ENCODE measurements at regions not wholly inside any gene's neighbourhood (a gene's known extent, or its start where the extent isn't known, plus 50 kb on each side); places are given as distances from the start of the nearest gene placed in this dataset.

DNA sequence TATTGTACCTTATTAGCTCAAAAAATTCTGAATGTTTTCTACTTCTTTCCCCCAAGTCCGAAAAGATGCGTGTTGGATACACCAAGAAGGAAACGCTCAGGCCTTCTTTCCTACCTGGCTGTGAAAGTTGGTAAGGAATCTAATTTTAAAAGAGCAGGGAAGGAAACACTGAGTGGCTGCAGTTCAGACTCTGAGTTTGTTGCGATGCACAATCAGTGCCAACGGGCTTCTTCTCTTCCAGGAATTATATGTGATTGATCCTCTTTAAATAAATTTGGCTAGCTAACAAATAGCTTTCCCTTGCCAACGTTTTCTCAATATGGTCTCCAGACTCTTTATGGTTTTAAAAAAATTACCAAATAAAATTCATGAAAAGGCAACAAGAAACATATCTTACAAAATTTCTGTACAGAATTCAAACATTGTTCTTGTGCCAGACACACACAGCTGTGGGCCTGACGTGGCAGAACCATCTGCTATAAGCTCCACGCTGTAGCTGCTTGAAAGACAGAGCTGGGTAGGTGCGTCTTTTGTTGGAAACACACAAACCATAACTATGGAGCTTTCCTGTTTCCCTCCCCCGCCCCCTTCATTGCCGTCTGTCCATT, 493.1 kb downstream of the ZNF608 start:
- Histone ChIP-seq H3K27me3 (ENCODE audit: control insufficient read depth, extremely low read depth, insufficient read depth, low read length) (no peaks in the 10 kb centered on the region), H3K9ac (ENCODE audit: control insufficient read depth, extremely low read depth, insufficient read depth, low read length) (no peak overlapping the region), H3K79me2 (ENCODE audit: control insufficient read depth, insufficient read depth, low read length) (no peaks in the 10 kb centered on the region), H3K4me1 (ENCODE audit: control insufficient read depth, extremely low read depth, insufficient read depth, low read length) (no peaks in the 10 kb centered on the region), H4K20me1 (ENCODE audit: control insufficient read depth, extremely low read depth, insufficient read depth, low read length) (no peaks in the 10 kb centered on the region), H3K4me3 (ENCODE audit: control insufficient read depth in 2 of 3, extremely low read depth in 1 of 3, insufficient read depth in 2 of 3, low read depth in 1 of 3, low read length in 3 of 3) (no peak overlapping the region), H2AFZ (ENCODE audit: control insufficient read depth, low read length) (no peak overlapping the region), H3K27ac (ENCODE audit: control insufficient read depth, insufficient read depth, low read length) (no peak overlapping the region), H3K9me1 (ENCODE audit: control insufficient read depth, extremely low read depth, insufficient read depth, low read length) (no peaks in the 10 kb centered on the region), H3K9me3 (ENCODE audit: control insufficient read depth, low read depth, low read length) (no peaks in the 10 kb centered on the region), H3K36me3 (ENCODE audit: control insufficient read depth in 2 of 2, extremely low read depth in 1 of 2, insufficient read depth in 2 of 2, low read length in 2 of 2) (no peaks in the 10 kb centered on the region), H3K4me2 (ENCODE audit: control insufficient read depth, extremely low read depth, insufficient read depth, low read depth, low read length) (no peak overlapping the region)
- dilution Hi-C loops (cut with MboI; ENCODE audit: extremely low pct_ligation_motif_present, low sequenced_read_pairs), result no loop called here
- TF ChIP-seq, protein P1, sequence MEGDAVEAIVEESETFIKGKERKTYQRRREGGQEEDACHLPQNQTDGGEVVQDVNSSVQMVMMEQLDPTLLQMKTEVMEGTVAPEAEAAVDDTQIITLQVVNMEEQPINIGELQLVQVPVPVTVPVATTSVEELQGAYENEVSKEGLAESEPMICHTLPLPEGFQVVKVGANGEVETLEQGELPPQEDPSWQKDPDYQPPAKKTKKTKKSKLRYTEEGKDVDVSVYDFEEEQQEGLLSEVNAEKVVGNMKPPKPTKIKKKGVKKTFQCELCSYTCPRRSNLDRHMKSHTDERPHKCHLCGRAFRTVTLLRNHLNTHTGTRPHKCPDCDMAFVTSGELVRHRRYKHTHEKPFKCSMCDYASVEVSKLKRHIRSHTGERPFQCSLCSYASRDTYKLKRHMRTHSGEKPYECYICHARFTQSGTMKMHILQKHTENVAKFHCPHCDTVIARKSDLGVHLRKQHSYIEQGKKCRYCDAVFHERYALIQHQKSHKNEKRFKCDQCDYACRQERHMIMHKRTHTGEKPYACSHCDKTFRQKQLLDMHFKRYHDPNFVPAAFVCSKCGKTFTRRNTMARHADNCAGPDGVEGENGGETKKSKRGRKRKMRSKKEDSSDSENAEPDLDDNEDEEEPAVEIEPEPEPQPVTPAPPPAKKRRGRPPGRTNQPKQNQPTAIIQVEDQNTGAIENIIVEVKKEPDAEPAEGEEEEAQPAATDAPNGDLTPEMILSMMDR (optimal IDR thresholded peaks at IDR 0.05 in 1 of 3, IDR thresholded peaks at IDR 0.05 in 1 of 3, conservative IDR thresholded peaks at IDR 0.05 in 1 of 3; ENCODE audit: extremely low read depth in 1 of 3, insufficient read depth in 2 of 3, low read length in 3 of 3), result no peak
- no peak for TF ChIP-seq EZH2 (IDR thresholded peaks at IDR 0.05; ENCODE audit: low read length)
- FAIRE-seq (no peak), DNase-seq (ENCODE audit: low read depth, low spot score) (no peak)

DNA sequence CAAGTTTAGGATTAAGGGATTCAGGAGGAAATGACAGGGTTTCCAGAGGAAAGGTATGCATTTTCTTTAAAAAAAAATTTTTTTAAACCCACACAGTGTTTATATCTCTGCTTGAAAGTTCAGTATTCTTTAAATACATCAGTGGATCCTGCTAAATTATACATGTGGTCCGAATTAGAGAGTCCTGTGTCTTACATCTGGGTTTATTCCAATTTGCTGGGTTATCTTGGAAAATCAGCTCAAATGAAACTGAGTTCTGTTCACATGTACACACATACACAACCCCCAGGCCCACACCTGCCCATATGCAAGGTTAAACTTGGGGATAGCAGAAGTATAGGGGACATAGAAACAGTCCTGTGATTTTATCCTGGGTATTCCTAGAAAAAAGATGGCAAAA, 493.7 kb downstream of the ZNF608 start:
- no peak overlapping the region for H2AFZ ChIP-seq (ENCODE audit: control insufficient read depth, low read length)
- H3K4me3 ChIP-seq (ENCODE audit: control insufficient read depth in 2 of 3, extremely low read depth in 1 of 3, insufficient read depth in 2 of 3, low read depth in 1 of 3, low read length in 3 of 3), result no peak overlapping the region
- H3K4me1 ChIP-seq (ENCODE audit: control insufficient read depth, extremely low read depth, insufficient read depth, low read length), result no peaks in the 10 kb centered on the region
- H3K36me3 ChIP-seq (ENCODE audit: control insufficient read depth in 2 of 2, extremely low read depth in 1 of 2, insufficient read depth in 2 of 2, low read length in 2 of 2), result no peaks in the 10 kb centered on the region
- DNase-seq (ENCODE audit: low read depth, low spot score) (no peak), FAIRE-seq (no peak)
- H3K9me3 ChIP-seq (ENCODE audit: control insufficient read depth, low read depth, low read length), result no peaks in the 10 kb centered on the region
- no peaks in the 10 kb centered on the region for H3K9me1 ChIP-seq (ENCODE audit: control insufficient read depth, extremely low read depth, insufficient read depth, low read length)
- dilution Hi-C loops (cut with MboI; ENCODE audit: extremely low pct_ligation_motif_present, low sequenced_read_pairs), result no loop called here
- TF ChIP-seq, protein P1 (optimal IDR thresholded peaks at IDR 0.05 in 1 of 3, IDR thresholded peaks at IDR 0.05 in 1 of 3, conservative IDR thresholded peaks at IDR 0.05 in 1 of 3; ENCODE audit: extremely low read depth in 1 of 3, insufficient read depth in 2 of 3, low read length in 3 of 3), result no peak
- no peak for TF ChIP-seq EZH2 (IDR thresholded peaks at IDR 0.05; ENCODE audit: low read length)
- H3K27ac ChIP-seq (ENCODE audit: control insufficient read depth, insufficient read depth, low read length), result no peak overlapping the region
- H3K9ac ChIP-seq (ENCODE audit: control insufficient read depth, extremely low read depth, insufficient read depth, low read length), result no peak overlapping the region
- H3K4me2 ChIP-seq (ENCODE audit: control insufficient read depth, extremely low read depth, insufficient read depth, low read depth, low read length), result no peak overlapping the region
- H4K20me1 ChIP-seq (ENCODE audit: control insufficient read depth, extremely low read depth, insufficient read depth, low read length), result no peaks in the 10 kb centered on the region
- no peaks in the 10 kb centered on the region for H3K79me2 ChIP-seq (ENCODE audit: control insufficient read depth, insufficient read depth, low read length)
- H3K27me3 ChIP-seq (ENCODE audit: control insufficient read depth, extremely low read depth, insufficient read depth, low read length), result no peaks in the 10 kb centered on the region

Measured in keratinocyte (primary cell).